Right lobe of liver (tissue), 6 donors: ENCODE measurements at regions not wholly inside any gene's neighbourhood (a gene's known extent, or its start where the extent isn't known, plus 50 kb on each side); places are given as distances from the start of the nearest gene placed in this dataset.

Source experiments
- ATAC-seq, 4 donors: fragments of 200-7000 bp; cut with Tn5 transposase; one replicate each; pipeline ENCODE4 v1.9.1; 2020; ENCODE audit warnings: mild to moderate bottlenecking in 4 of 4, moderate library complexity in 4 of 4
- DNase-seq, 3 donors: peaks; one replicate each; pipeline ENCODE4 v3.0.0-alpha.2; 2020
- H3K27ac ChIP-seq, 3 donors: fragments of 200-600 bp; one replicate each; pipeline ENCODE4 v1.8.0; 2022
- H3K27me3 ChIP-seq, 2 donors: fragments of 200-600 bp; one replicate each; pipeline ENCODE4 v1.8.0; 2022
- H3K36me3 ChIP-seq, 4 donors: fragments of 200-600 bp; sonication (generic) in 1 of 4; one replicate each; pipeline versions ENCODE4 v1.5.1 to v1.8.0; 2017 to 2022; ENCODE audit warnings: control low read depth in 1 of 4
- H3K4me1 ChIP-seq, 4 donors: fragments of 200-600 bp; sonication (generic) in 1 of 4; one replicate each; pipeline versions ENCODE4 v1.5.1 to v1.8.0; 2017 to 2022; ENCODE audit warnings: control low read depth in 1 of 4
- H3K4me3 ChIP-seq, 3 donors: fragments of 200-600 bp; one replicate each; pipeline ENCODE4 v1.8.0; 2022
- H3K9me3 ChIP-seq, 4 donors: fragments of 200-600 bp; sonication (generic) in 1 of 4; one replicate each; pipeline versions ENCODE4 v1.5.1 to v1.8.0; 2017 to 2022; ENCODE audit warnings: control low read depth in 1 of 4
- CTCF ChIP-seq, 4 donors: fragments of 200-600 bp in 3 of 4; fragments of 450-650 bp in 1 of 4; IDR thresholded peaks; one replicate each; pipeline versions ENCODE4 v1.5.1 to v1.8.0; 2016 to 2022; ENCODE audit warnings: antibody characterized with exemption in 4 of 4, mild to moderate bottlenecking in 2 of 4
- POLR2A ChIP-seq: fragments of 450-650 bp; IDR thresholded peaks from one replicate; pipeline ENCODE4 v1.6.1; 2017; ENCODE audit warnings: antibody characterized with exemption, mild to moderate bottlenecking
- WGBS: methylation state at CpG from one replicate; pipeline ENCODE4 v1.1.6; 2018; ENCODE audit warnings: low coverage, low lambda C conversion rate; ENCODE audit not compliant: insufficient coverage; ENCODE audit errors: missing lambda C conversion rate; 5-methylcytosine and 5-hydroxymethylcytosine counted together
- intact Hi-C, 2 donors: fragments of 100-400 bp; cut with DNase I; formaldehyde crosslinking; loops; one replicate each; pipeline versions ENCODE4 v1.11.2 to v1.14.1; 2022
- donor health status: DM: no; HTN: yes; CAD: no.
- donor health status: DM: no; HTN: no; CAD: no.
- donor health status: DM: no; HTN: no; CAD: no.
- donor health status: DM: no; HTN: yes; CAD: no.
- donor health status: DM: no; HTN: yes; CAD: no.

GRCh38 chr17:27970587-27970986 is 71.9 kb upstream of the NLK start:
- H3K27me3 ChIP-seq, result no peaks in the 10 kb centered on the region
- H3K4me3 ChIP-seq, result no peak overlapping the region
- no peaks in the 10 kb centered on the region for H3K36me3 ChIP-seq
- H3K27ac ChIP-seq, result no peak overlapping the region
- intact Hi-C loops, result no loop called here
- TF ChIP-seq POLR2A (no peak), CTCF (IDR thresholded peaks at IDR 0.05) (no peak)
- H3K9me3 ChIP-seq, result no peaks in the 10 kb centered on the region
- ATAC-seq (no peak), DNase-seq (no peak)
- no peaks in the 10 kb centered on the region for H3K4me1 ChIP-seq
- WGBS, result 100% methylated on average over 2 of the region's 3 CpGs

GRCh38 chr17:27973258-27974044 is 69.0 kb upstream of the NLK start:
- Histone ChIP-seq H3K27me3 (no peaks in the 10 kb centered on the region), H3K27ac (no peak overlapping the region), H3K9me3 (no peaks in the 10 kb centered on the region), H3K4me1 (no peaks in the 10 kb centered on the region), H3K36me3 (no peaks in the 10 kb centered on the region), H3K4me3 (no peak overlapping the region)
- WGBS, result 54% methylated on average over 5 of the region's 5 CpGs
- DNase-seq (no peak), ATAC-seq (no peak)
- intact Hi-C loops, result no loop called here
- TF ChIP-seq POLR2A (no peak), CTCF (IDR thresholded peaks at IDR 0.05) (no peak)

DNA sequence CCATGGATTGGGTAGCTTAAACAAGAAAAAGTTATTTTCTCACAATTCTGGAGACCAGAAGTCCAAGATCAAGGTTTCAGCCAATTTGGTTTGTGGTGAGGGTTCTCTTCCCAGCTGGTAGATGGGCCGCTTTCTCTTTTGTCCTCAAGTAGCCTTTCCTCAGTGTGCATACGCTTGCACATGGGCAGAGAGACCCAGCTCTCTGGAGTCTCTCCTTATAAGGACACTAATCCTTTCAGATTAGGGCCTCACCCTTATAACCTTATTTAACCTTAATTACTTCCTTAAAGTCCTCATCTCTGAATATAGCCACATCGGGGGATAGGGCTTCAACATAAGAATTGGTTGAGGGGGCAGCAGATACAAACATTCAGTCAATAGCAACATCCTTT is 68.4 kb upstream of the NLK start:
- Histone ChIP-seq H3K4me3 (no peak overlapping the region), H3K9me3 (no peaks in the 10 kb centered on the region), H3K27ac (no peak overlapping the region), H3K27me3 (no peaks in the 10 kb centered on the region), H3K4me1 (no peaks in the 10 kb centered on the region), H3K36me3 (no peaks in the 10 kb centered on the region)
- intact Hi-C loops, result no loop called here
- ATAC-seq (no peak), DNase-seq (no peak)
- no peak for TF ChIP-seq POLR2A
- TF ChIP-seq CTCF (IDR thresholded peaks at IDR 0.05), result no peak
- 88% methylated on average over 3 of the region's 3 CpGs for WGBS

GRCh38 chr17:27974531-27975145 is 67.8 kb upstream of the NLK start:
- Histone ChIP-seq H3K4me1 (no peaks in the 10 kb centered on the region), H3K27ac (no peak overlapping the region), H3K9me3 (no peaks in the 10 kb centered on the region), H3K36me3 (no peaks in the 10 kb centered on the region), H3K27me3 (no peaks in the 10 kb centered on the region), H3K4me3 (no peak overlapping the region)
- TF ChIP-seq POLR2A (no peak), CTCF (IDR thresholded peaks at IDR 0.05) (no peak)
- intact Hi-C loops, result no loop called here
- ATAC-seq (no peak), DNase-seq (no peak)
- WGBS, result 87% methylated on average over 4 of the region's 6 CpGs
